GM21825 (cell line): ENCODE measurements at regions not wholly inside any gene's neighbourhood (a gene's known extent, or its start where the extent isn't known, plus 50 kb on each side); places are given as distances from the start of the nearest gene placed in this dataset.
"Not testable (repeated sequence)": the region's sequence is repeated elsewhere in the genome, so short reads cannot be mapped to it uniquely, and the experiment has no call there.

Experiments used
- ATAC-seq: cut with Tn5 transposase; IDR thresholded peaks from one replicate; pipeline ENCODE4 v1.9.1; 2021; ENCODE audit warnings: mild to moderate bottlenecking, moderate library complexity; ENCODE audit not compliant: unreplicated experiment

DNA sequence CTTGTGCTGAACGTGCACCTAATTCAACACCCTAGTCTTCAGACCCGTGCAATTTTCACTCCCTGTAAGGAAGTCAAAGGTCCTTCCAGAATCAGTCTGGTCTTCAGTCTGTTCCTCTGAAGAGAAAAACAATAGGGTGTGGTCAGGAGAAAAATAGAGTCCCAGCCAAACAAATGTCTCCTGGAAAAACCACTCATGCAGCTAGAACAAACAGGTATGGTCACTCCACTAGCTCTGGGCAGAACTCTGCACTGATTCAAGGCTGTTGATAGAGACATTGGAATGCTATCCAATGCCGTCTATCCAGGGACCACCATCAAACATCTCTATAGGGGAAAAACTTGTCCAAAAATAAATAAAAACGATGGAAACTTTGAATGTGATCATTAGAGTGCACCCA, 81.8 kb upstream of the MAP3K1 start:
- ATAC-seq, result no peak

- no peak for ATAC-seq
Observed at GRCh38 chr5:56732121-56732520, 83.2 kb upstream of the MAP3K1 start.

GRCh38 chr5:56731473-56731872, 83.9 kb upstream of the MAP3K1 start:
- ATAC-seq, result not testable (repeated sequence)

DNA sequence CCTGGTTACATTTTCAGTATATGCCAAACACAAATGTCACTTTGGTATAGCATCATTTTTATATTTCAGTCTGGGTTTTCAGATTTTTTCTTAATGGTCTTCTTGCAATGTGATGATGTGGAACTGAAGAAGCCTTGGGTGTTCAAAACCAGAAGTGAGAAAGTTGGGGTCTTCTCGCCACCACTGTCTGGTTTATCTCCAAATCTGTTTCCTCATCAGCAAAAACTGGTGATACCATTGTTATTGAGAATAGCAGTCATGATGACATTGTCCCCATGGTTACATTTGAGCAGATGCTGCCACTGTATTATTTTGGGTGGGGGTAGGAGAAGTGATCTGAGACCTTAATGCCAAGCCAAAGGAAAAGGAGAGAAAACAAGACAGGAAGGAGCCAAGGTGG, 85.9 kb upstream of the MAP3K1 start:
- ATAC-seq, result no peak

- ATAC-seq, result no peak
Observed at GRCh38 chr5:56725711-56726411, 89.5 kb upstream of the MAP3K1 start.

GRCh38 chr5:56724857-56725256, 90.5 kb upstream of the MAP3K1 start:
- not testable (repeated sequence) for ATAC-seq

- no peak for ATAC-seq
Observed at GRCh38 chr5:56722317-56722716, 93.0 kb upstream of the MAP3K1 start.

GRCh38 chr5:56717253-56717987, 97.9 kb upstream of the MAP3K1 start:
- ATAC-seq, result no peak

DNA sequence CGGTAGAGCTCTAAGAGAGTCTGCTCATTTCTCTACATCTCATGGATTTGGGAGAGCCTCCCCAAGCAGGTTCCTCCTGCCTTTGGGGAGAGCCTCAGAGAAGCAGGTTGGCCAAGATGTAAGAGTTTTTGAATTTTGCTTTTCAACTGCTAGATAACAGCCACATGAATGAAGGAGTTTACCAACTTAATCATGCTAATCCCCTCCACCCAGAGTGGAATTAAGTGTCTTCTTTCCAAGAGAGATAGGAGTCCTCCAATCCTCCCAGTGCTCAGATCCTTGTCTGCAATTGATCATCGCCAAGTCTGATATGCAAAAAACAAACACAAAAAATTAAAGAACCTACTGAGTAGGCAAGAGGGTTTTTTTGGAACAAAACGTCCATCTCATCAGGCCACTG, 99.4 kb upstream of the MAP3K1 start:
- no peak for ATAC-seq

DNA sequence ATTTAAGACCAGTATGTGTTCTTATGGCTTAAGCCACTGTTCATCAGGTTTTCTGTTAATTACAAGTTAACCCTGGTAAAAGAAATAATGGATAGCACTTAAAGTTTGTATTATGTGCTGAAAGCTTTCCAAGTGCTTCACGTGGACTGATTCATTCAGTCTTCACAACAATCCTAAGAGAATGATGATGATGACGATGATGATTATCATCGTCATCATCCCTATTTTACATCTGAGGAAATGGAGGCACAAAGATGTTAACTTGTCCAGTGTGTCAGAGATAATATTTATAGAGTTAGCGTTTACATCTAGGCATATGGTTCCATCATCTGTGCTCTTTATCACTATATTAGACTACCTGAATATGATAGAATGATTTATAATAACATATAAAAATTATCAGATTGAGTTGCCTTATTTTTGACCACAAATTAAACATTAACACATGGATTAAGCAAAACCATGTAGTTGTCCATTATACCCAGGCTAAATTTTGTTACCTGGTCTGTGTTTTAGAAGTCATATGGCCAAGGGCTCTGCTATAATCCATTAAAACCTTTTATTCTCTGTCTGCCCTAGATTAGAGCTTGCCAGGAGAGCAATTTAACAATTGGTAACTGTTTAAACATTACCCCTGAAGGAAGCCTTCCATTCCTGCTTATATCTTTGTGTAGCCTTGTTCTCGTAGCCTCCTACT, 102.3 kb upstream of the MAP3K1 start:
- no peak for ATAC-seq

DNA sequence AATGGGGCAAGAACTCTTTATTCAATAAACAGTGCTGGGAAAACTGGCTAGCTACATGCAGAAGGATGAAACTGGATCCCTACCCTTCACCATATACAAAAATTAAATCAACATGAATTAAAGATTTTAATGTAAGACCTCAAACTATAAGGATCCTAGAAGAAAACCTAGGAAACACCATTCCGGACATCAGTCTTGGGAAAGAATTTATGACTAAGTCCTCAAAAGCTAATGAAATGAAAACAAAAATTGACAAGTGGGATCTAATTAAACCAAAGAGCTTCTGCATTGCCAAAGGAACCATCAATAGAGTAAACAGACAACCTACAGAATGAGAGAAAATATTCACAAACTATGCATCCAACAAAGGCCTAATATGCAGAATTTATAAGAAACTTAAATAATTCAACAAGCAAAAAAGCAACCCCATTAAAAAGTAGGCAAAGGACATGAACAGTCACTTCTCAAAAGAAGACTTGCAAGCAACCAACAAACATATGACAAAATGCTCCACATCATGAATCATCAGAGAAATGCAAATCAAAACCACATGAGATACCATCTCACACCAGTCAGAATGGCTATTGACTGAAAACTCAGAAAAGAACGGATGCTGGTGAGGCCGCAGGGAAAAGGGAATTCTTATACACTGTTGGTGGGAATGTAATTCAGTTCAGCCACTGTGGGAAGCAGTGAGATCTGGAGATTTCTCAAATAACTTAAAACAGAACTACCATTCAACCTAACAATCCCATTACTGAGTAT, 104.3 kb upstream of the MAP3K1 start:
- no peak for ATAC-seq

DNA sequence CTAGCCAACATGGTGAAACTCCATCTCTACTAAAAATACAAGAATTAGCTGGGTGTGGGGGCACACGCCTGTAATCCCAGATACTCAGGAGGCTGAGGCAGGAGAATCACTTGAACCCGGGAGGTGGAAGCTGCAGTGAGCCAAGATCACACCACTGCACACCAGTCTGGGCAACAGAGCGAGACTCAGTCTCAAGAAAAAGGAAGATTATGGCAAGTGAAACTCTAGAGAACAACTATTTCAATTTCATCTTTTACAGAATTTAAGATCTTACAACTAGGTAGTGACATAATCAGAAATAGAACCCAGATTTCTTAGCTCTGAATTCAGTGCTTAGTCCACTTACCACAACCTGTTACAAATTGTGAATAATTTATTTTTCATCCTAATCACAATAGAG, 108.8 kb upstream of the MAP3K1 start:
- ATAC-seq, result no peak

DNA sequence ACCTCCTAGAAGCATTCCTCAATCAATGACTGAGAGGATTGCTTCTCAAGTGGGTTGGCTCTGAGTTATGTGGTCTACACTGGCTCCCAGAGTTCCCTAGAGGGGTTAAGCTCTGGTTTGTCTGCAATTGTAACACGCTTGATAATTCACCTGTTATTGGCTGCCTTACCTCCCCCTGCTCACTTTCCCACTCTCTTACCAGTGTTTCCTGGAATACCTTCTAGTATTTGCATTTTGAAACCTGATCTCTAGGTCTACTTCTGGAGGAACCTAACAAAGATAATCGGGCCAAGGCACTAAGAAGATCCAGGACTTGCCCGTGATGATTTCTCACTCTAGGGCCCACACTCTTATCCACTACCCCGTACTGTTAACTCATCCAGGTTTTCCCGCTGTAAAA, 110.1 kb upstream of the MAP3K1 start:
- no peak for ATAC-seq

DNA sequence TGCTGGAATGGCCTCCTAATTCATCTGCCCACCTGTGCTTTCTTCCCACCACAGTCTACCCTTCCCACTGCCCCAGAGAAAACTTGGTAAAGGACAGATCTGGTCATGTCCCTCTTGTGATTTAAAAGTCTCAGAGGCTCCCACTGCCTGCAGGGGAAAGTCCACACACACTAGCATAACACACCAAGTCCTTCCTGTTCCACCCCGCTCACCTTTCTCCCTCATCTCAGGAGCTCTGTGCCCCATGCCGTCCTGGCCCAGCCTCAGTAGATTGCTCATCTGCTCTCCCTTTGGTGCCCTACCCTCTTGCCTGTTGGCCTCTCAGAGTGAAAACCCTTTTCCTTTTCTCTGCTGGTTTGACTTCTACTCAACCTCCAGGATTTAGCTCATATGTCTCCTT, 111.4 kb upstream of the MAP3K1 start:
- no peak for ATAC-seq

DNA sequence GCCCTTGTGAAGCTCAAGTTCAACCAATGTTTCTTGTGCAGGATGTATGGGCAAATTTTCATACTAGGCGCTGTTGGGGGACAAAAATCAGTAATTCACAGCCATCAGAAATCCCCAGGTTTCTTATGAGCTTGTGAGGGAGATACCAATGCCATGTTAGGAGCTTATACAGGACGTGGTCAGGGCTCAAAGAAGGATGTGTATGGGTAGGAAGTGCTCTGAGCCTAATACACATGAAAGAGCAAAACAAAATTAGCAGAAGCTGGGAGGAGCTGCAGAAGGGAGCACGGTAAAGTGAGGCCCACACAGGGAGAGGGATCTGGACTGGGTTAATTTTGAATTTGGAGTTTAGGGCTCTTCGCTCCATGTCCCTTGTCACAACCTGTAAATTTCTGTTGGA, 114.6 kb upstream of the MAP3K1 start:
- no peak for ATAC-seq

- no peak for ATAC-seq
Observed at GRCh38 chr5:56699538-56699937, 115.8 kb upstream of the MAP3K1 start.

DNA sequence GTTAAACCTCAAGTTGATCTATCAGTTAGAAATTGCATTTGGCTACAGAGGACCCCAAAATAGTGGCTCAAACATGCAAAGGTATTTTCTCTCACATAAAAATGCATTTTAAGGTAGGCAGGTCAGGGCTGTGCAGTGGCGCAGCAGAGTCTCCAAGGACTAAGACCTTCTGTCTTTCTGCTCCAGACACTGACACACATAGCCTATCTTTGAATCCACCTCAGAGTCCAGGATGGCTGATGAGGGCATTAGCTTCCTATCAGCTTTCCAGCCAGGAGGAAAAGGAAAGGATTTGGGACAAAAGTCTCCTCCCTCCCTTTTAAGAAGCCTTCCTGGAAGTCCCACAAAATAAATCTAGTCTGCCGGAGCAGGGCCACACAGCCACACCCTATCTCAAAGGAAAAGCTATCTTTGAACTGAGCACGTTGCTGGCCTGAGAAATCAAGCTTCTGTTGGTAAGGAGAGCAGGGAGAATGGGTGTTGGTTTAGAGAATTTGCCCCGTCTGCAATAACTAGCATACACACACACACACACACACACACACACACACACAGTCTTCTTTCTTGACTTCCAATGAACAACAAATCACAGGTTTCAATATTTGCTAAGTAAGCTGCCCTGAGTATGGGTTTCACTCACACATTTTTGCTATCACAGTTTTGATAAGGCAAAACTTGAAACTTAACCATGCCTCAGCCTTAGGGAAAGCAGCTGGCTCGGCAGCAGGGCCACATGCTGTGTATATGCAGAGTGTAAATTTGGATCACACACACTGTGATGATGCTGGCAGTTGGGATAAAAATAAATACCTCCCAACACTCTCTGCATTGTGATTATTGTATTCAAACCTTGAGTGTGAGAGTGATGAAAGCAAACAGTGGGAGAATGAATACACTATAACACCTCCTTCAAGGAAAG, 116.6 kb upstream of the MAP3K1 start:
- no peak for ATAC-seq

DNA sequence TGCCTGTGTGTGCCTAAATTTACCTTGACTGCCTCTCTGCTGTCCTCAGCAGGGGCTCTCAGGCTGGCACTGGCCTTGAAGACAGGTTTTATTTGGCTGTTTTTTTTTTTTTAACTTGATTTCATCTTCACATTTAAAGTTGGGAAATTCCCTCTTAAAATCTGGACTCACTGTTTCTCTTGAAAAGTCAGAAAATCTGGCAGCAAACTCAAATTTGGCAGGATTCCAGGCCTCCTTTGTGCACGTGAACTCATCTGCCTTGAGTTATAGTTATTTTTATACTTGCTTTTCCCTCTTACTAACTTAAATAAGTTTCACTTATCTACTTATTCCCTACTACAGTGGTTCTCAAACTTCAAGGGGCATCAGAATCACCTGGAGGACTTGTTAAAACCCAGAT, 118.4 kb upstream of the MAP3K1 start:
- ATAC-seq, result no peak

GRCh38 chr5:56693220-56693579, 122.1 kb upstream of the MAP3K1 start:
- ATAC-seq, result no peak
